CD4-positive, alpha-beta T cell treated with Interleukin-15 for 1 hour (primary cell): ENCODE measurements at regions not wholly inside any gene's neighbourhood (a gene's known extent, or its start where the extent isn't known, plus 50 kb on each side); places are given as distances from the start of the nearest gene placed in this dataset.

Experiments used
- DNase-seq: peaks from one replicate; pipeline ENCODE4 v3.0.0-alpha.2; 2020

DNA sequence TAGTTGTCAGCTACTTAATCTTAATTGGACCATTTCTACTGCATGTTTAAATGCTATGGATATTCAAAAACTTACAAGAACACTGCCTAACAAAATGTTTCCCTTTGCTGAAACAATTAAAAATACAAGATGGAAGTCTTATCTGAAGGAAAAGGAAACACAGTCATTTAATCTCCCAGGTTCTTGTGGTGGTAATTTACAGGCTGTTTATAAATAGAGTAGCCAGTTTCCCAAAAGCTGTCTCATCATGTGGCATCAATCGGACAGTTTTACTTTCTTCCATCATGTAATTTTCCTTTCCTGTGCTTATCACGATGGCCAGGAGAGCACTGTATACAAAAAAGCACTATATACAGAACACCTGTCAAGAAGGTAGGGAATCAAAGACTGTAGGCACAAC, 368.1 kb downstream of the ZEB2 start:
- no peak for DNase-seq

DNA sequence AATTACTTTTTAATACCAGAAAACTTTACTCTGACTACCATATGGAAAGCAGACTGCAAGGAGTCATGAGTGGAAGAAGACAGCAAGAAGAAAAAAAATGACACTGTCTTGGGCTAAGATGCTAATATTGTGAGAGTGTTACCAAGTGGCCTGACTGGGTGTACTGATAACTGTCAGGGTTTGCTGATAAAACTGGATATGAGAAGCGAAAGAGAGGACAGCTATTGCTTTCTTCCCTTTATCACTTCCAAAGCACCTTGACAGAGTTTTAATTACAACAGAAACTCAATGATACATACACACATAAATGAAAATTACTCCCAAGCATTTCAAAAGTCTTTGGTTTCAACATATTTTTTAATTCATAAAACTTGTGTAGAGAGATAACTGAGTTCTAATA, 368.5 kb downstream of the ZEB2 start:
- no peak for DNase-seq

DNA sequence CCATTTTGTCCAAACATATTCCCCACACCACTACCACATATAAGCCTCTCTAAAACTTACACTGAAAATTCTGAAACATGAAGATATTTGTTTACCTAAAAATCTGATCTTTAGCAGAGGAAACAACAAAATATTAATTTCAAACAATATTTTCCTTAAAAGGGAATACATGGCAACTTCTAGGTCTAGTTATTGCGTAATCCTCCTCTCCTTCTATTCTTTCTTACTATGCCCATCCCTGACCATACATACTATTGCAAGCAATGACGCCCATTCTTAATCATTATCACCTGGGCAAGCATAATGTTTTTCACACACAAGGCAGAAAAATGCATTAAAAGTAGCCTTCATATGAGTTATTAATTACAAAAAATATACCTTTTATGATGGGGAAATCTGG, 372.6 kb downstream of the ZEB2 start:
- no peak for DNase-seq

DNA sequence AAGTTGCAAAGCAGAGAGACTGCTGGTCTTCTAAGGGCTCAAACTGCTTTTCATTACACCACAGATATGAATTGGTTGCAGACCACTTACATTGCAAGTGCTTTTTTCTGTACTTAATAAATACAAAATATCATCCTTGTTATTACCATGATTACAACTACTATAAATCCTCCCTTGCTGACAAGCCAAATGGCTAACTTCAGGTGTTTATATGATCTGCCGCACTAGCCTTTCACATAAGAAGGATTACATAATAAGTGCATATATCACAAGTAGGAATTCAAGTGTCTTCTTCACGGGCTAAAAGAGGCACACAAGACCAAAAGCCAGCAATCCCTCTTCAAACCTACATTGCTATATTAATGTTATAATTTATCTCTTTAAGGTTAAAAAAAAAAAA, 373.0 kb downstream of the ZEB2 start:
- DNase-seq: no peak

DNA sequence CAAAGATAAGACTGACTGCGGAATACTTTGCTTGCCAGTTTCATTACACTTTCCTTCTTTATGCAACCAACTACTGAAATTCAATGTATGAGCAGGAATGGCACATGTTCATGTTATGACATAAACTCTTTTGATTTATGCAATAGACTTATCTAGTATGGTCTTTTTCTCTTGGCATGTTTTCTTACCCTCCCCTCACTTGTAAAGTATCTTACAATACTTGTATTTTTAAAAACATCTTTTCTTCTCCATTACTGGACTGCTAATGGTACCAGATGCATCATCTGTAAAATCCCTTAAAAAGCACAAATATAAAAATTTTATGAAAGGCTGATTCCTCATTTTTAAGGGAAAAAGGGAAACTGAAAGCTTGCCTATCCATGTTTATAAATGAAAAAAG, 373.8 kb downstream of the ZEB2 start:
- no peak for DNase-seq

DNA sequence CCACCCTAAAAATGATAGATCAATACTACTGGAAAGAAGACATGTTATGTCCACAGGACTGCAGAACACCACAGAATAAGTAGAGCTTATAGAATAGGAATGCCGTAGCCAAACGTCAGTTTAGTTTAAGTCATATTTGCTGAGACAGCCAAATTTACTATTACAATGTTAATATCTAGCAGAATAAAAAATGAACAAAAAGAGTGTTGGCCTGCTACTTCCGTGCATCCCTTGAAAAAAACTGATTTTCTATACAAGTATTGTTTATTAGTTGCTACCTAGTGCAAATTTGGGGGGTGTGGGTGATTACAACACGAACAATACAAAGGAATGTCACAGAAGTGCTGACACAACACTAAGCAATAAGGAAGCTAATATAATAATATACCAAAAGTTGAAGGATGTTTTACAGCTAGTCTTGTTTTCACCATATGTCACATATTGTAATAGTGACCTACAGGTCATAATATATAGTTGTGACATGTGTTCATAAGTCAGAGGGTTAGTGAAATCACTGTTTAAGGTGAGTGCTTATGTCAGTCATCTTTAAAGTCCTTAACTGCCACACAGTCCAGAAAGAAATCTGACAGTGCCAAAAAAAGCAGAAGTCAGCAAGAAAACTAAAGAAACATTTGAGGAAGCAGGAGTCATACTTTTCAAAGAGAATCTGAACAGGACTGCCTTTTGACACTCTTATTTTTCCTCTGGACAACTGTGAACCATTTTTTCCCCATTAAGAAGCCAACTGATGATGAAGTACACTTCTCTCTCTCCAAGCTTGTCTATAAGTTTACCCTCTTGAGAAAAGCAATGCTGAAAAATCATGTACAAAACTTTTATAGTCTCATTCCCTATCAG, 376.4 kb downstream of the ZEB2 start:
- no peak for DNase-seq

DNA sequence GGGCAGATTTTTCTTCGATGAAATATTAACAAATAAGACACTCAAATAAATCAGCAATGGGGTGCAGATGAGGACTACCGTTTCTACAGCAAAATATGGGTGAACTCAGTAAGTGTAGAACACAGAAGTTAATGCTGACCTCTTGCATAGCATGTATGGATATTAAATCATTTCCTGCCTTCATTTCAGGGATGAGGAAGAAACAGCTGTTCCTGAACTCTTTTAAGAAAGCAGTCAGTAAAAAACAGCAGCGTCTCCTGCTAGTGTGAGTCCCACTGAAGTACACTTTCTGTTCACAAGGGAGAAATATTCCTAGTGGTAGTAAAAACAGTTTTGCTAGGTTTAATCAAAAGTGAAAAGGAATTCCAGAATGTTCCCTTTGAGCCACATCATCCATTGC, 379.0 kb downstream of the ZEB2 start:
- no peak for DNase-seq

DNA sequence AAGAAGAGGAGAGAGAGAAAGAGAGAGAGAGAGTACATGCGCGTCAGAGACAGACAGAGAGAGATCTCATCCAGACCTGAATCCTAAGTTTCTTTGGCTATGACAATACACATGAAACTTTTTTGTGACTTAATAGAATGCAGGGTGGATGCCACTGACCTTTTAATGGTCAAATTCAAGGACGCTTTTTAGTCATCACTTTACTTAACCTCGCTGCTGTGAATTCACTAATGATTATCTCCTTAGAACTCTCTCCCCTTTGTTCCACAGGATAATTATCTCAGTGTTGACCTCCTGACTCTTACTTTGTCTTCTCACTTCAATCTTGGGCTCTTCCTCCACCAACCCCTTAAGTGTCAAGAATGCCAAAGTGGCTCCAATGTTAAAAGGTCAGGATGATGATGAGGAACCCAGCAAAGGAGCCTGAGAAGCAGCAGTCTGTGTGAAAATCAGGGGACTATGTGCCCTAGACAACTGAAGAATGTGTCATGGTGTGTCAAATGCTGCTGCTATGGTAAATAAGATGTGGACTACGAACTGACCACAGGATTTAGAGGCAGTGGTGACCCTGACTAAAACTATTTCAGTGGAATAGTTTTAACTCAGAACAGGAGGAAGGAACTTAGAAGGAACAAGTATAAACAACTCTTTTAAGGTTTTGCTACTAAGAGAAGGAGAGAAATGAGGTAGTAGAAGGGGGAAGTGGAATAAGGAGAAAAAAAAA, 382.1 kb downstream of the ZEB2 start:
- no peak for DNase-seq

DNA sequence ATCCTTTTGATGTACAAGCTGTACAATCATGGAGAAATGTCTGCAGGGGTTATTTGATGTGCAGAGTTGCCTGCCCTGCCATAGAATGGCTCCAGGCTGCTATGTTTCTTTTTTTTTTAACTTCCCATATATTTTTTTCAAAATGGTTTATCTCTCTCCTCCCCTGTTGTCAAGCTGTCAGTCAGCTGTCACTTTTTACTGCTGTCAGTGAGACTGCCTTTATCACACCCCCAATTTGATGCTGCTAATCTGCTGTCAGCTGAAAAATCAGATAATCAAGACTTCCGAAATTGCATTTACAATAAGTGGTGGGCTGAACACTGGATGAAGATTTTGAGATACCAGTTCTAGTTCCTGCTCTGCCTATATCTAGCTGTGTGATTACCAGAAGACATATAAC, 382.6 kb downstream of the ZEB2 start:
- DNase-seq: no peak

DNA sequence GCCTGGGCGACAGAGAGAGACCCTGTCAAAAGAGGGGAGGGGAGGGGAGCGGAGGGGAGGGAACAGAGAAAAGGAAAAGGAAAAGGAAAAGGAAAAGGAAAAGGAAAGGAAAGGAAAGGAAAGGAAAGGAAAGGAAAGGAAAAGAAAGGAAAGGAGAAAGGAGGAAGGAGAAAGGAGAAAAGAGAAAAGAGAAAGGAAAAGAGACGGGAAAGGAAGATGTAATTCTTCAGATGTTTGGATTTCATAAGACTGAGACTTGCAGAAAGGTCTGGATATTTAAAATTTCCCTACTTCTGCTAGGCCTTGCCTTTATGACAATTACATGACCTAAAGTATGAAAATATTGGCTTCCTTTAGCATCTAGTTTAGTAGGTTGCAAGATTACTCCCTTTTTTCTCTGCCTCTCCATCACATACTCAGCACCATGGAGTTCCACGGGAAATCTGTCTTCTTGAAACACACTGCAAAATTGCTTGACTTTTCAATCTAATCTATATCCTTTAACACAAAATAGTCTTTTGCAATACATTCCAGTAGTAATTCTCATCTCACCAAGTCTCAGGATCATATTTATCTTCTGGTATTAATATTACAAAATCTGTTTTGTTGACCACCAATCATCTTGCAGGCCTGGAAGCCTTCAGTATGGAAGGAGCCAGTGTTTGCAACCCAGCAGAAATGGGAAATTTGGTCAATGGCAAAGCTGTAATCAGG, 383.5 kb downstream of the ZEB2 start:
- no peak for DNase-seq

DNA sequence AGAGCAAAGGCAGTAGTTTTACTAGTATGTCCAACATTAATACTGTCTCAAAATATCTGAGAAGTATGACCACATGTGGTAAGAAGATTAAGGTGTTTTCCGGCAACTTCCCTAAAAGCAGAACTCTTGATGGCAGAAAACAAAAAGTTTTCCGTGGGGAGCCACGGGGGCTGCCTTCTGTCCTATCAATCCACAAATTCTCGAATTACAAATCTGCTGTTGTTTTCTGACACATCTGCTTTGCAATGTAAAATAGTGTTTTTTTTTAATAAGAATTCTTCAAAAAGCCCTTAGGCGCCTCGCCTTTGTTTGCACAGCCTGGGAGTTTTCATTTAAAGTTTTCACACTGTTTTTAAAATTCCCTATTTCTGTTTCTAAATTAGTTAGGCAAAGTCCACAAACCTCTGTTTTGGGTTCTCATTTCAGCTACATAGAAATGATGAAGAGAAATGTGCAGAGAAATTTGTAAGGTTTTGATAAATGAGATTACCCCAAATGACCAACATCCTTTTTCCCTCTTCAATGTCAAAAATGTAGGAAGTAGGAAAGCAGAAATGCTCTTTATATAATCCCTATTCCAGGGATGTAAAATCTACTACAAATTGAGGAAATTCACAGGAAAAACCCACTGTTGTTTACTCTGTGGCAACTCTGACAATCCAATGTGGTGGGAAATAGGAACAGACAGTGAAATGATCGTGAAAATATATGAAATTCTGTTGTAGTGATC, 385.8 kb downstream of the ZEB2 start:
- DNase-seq: no peak

DNA sequence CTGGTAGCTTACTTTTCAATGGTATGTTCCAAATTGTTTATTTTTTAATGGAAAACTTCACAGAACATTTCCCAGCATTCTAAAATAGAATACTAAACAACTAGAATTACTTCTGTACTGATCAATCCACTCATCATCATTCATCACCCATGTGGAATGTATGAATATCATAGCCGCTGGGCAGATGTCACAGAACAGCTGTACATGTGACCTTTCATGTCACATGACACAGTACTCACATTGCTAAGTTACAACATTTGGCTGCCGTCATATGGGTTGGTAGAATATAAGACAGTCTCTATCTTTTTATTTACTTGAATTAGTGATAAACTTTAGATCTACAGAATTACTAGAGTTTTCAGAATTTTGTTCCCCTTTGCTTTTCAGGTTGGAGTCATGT, 387.6 kb downstream of the ZEB2 start:
- no peak for DNase-seq

DNA sequence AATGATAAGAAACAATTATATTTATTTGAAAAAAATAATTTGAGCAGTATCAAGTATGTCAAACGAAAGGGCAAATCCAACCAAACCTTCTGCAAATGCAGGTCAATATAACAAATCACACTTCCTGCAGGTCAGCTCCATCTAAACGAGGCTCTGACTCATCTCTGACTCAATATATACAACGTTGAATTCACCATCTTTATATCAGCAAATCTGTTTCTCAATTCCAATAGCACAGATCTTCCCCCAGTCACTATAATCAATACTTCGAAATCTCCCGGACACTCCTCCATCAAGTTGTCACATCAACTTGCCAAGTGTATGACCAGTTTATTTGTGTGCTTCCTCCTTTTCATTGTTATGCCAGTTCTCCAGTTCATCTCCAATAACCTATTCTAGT, 388.9 kb downstream of the ZEB2 start:
- DNase-seq: no peak

DNA sequence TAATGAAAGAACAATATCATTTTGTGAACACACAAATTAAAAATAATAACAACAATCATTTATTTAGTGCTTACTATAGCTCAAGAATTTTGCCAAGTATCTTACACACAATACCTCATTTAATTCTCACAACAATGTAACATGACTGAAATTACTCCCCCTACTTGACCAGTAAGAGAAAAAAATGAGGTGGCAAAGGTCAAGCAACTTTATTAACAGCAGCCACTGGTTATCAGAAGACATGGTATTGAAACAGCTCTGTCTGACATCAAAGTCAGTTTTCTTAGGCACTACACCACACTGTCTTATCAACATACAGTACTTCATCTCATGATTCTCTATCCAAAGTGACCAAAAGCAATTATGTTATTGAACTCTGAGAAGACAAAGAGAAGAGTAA, 389.4 kb downstream of the ZEB2 start:
- no peak for DNase-seq

DNA sequence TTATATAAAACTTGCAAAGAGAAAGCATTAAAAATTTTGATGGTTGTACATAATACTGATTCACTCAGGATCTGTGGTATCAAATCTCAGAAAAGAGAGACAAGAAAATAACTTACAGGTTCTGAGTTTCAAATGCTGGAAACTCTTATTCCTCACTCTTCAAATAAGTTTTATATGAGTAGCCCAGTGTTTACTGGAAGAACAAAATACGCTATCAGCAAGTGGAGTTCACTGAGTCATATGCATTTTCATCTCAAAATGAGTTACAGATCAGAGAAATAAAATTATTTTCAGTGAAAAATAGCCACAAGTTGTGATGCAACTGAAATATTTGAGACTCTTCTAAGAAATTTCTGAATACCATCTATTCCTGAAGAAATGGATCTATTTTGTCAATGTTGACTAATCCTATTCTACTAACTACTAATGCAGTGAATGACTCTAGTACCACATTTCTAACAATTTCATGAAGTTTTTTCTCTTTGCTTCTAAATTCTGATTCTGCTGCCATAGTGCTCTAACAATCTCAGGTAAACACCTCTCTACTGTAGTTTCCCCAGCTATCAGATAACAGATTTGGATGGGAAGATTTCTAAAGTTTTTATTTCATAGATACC, 391.7 kb downstream of the ZEB2 start:
- no peak for DNase-seq

DNA sequence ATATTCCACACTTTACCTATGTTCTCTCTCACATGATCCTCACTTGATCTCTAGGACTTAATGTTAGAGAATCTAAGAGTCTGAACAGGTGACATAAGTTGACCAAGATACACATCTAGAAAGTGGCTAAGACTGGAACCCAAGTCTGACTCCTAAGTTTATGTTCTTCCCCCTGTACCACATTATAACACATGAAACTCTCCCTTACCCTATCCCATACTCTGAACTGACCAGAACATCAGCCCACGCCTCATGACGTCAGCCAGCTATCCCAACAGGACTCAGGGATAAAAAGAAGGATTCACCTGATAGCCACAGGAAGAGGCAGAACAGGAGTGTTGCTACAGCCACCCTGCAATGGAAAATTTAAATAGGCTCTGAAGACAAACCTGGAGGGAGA, 392.2 kb downstream of the ZEB2 start:
- no peak for DNase-seq

DNA sequence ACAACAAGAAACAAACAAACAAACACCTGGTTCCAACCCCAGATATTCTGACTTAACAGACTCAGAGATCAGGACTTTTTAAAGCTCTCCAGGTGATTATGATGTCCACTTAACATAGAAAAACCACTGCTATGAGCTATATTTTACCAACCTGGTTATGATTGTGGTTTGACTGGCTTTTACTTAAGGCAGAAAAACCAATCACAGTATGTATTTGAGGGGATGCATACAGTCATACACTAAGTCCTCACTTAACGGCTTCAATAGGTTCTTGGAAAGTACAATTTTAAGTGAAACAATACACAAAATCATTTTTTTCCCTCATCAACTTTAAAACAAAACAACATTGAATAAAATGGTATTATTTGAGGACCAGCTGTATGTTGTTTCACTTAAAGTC, 393.6 kb downstream of the ZEB2 start:
- no peak for DNase-seq

DNA sequence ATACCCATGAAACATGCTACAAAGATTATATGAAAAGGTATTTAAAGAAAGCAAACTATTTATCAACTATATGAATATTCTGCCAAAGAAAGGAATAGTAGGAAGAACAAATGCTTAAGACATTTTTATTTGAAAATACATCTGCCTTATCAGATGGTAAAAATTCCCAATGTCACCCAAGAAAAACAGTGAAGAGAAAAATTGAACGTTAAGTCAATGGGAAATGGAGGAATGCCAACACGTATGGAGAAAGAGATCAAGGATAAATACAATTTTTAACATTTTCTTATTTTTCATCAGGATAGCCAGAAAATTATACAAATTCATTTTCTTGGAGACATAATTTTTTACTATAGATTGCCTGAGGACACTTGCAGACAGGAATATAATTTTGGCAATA, 394.2 kb downstream of the ZEB2 start:
- DNase-seq: no peak

DNA sequence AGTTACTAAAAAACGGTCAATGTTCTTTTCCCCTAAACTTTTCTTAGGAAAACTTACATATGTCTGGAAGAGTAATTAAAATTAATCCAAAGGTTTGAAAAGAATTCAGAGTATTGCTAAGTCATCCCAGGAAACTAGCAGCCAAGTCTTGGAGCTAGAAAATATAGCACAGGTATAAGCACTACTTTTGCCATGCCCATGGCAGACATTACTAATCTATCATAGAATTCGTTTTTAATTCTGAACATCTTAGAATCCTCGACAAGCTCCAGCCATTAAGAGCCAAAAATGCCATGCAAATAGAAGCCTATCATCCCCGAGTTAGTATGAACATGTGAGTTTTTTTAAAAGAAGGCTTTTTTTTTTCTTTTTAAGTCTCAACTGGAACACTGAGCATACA, 395.0 kb downstream of the ZEB2 start:
- no peak for DNase-seq

DNA sequence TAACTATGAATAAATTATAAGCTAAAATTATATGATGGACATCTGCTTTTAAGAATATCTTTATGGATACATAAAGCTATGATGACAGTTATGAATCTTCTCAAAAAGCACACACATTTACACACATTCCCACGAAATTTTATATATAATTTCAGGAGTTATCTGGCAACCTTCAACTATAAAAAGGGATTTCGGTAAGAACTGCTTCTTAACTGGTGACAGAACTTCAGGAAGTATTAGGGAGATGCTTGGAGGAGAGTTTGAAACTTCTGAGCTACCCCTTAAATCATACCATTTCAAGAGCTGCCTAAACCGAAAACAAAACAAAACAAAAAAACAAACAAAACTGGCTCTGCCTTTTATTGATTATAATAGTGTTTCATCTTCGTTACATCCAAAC, 399.4 kb downstream of the ZEB2 start:
- no peak for DNase-seq

DNA sequence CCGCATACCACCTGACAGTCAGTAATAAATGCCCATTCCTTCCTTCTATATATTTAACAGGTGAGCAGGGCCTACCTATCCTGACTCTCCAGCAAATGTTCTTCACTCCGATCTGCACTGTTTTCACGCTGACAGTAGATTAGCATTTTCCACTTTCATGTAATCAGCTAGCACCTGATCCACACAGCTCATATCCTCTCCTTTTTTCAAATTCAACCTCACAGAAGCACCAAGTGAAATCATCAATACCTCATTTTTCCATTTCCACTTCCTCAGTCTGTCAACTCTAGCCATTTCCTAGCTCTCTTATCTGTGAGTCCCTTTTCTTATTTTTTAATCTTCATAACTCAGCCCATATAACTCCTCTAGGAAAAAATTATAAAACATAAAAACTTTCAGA, 402.8 kb downstream of the ZEB2 start:
- DNase-seq: no peak

DNA sequence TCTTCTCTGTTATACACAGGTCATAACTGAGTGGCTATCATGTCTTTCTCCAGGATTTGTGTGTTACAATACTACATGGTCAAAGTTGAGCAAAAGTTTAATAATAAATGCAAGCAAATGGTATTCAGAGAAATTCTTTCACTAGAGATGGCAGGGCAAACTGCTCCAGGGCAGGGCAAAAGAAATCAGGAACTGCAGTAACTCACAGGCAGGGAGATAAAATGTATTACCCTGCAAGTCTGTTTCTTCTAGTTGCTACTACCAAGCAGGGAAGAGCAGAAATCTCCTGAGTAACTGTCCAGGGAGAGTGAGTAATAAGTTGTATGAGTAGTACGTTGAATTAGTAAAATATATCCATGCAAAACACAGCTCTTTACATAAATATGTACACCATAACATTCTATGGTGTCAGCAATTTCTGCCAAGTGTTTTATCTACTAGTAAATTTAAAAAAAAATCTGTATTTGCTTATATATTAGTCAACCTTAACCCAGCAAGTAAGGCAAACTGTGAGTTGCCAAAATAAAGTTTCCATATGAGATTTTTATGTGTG, 404.1 kb downstream of the ZEB2 start:
- DNase-seq: no peak

DNA sequence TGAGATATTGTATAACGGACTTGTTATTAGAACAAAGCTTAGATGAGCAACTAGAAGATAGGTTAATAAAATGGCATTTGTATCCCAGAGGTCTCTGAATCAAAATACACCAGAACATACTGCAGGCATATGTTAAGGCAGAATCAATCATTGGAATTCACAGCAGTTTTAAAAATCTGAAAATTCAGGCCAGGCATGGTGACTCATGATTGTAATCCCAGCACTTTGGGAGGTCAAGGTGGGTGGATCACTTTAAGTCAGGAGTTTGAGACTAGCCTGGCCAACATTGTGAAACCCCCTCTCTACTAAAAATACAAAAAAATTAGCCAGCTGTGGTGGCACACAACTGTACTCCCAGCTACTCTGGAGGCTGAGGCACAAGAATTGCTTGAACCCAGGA, 405.2 kb downstream of the ZEB2 start:
- no peak for DNase-seq
